IPS DF 6.9 (cell line): ENCODE measurements at regions not wholly inside any gene's neighbourhood (a gene's known extent, or its start where the extent isn't known, plus 50 kb on each side); places are given as distances from the start of the nearest gene placed in this dataset.

Experiments used
- DNase-seq: peaks from one replicate; pipeline ENCODE4 v3.0.0-alpha.2; 2013; ENCODE audit warnings: low read depth, low spot score
- H3K27ac ChIP-seq: one replicate; pipeline ENCODE4 v1.5.1; 2013; ENCODE audit warnings: low read length, control low read depth
- H3K27me3 ChIP-seq: 2 replicates; pipeline ENCODE4 v1.6.1; 2013; ENCODE audit warnings: mild to moderate bottlenecking, low read length; ENCODE audit not compliant: control insufficient read depth, insufficient read depth
- H3K36me3 ChIP-seq: 2 replicates; pipeline ENCODE4 v1.6.1; 2013; ENCODE audit warnings: low read length; ENCODE audit not compliant: control insufficient read depth, insufficient read depth
- H3K4me1 ChIP-seq: 2 replicates; pipeline ENCODE4 v1.6.1; 2013; ENCODE audit warnings: low read length; ENCODE audit not compliant: control insufficient read depth, insufficient read depth
- H3K4me3 ChIP-seq: 2 replicates; pipeline ENCODE4 v1.5.1; 2013; ENCODE audit warnings: mild to moderate bottlenecking, low read length
- H3K9me3 ChIP-seq: 2 replicates; pipeline ENCODE4 v1.6.1; 2013; ENCODE audit warnings: low read length, inconsistent platforms; ENCODE audit not compliant: control insufficient read depth, insufficient read depth
- WGBS: extraction: QIAGEN DNeasy Blood & Tissue Kit; methylation state at CpG from one replicate; pipeline ENCODE4 v1.1.7; 2013; ENCODE audit warnings: mixed read lengths, missing lambda C conversion rate; ENCODE audit not compliant: insufficient read length, insufficient coverage; 5-methylcytosine and 5-hydroxymethylcytosine counted together

DNA sequence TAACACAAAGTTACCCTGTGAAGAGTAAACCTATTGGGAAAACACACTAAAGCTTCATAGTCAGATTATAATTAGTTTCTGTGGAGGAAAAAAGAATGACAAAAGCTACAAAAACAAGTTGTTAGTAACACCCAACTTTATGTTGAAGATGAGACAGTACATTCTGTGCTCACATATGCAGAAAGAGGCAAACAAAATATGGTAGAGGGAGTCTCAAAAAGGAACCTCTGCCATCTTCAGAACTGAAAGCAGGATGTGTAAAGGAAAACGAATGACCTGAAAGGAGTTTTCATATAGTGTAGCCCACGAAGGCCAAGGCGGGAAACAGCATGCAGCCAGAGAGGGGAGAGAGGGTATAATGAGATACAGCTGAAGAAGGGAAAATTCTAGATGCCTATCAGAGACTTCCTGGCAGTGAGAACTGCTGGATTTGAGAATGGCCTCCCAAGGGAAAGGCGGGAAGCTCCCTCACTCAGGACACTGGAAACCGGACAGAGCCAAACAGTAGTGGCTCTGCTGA is 84.1 kb upstream of the HEY2 start:
- no peak for DNase-seq
- no peaks in the 10 kb centered on the region for H3K36me3 ChIP-seq
- H3K27me3 ChIP-seq, result no peaks in the 10 kb centered on the region
- H3K4me1 ChIP-seq, result no peaks in the 10 kb centered on the region; the same call in 1 of the 2 replicates
- no peak overlapping the region for H3K27ac ChIP-seq
- H3K4me3 ChIP-seq, result no peak overlapping the region
- H3K9me3 ChIP-seq, result no peaks in the 10 kb centered on the region
- WGBS, result no CpG with 5 or more reads among the region's 5 CpGs

DNA sequence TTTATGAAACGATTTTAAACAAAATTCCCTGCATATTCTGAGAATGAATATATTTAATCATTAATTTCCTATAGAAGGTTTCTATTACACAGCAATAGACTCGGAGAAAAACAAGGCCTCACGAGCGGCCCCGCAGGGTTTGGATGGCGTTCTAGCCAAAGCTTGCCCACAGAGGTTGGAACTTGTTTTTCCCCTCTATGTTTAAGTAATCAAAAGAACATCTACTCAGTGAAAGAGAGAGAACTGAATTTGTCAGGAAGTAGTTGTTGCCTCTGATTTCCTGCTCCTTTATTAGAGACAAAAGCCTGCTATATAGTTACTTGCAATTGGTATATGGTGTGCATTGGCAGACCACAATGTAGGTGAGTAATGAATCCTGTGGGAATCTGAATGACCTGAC is 82.1 kb upstream of the HEY2 start:
- Histone ChIP-seq H3K4me3 (no peak overlapping the region), H3K36me3 (no peaks in the 10 kb centered on the region), H3K9me3 (no peaks in the 10 kb centered on the region), H3K4me1 (no peaks in the 10 kb centered on the region; the same call in 1 of the 2 replicates), H3K27ac (no peak overlapping the region), H3K27me3 (no peaks in the 10 kb centered on the region)
- WGBS, result no CpG with 5 or more reads among the region's 6 CpGs
- no peak for DNase-seq

DNA sequence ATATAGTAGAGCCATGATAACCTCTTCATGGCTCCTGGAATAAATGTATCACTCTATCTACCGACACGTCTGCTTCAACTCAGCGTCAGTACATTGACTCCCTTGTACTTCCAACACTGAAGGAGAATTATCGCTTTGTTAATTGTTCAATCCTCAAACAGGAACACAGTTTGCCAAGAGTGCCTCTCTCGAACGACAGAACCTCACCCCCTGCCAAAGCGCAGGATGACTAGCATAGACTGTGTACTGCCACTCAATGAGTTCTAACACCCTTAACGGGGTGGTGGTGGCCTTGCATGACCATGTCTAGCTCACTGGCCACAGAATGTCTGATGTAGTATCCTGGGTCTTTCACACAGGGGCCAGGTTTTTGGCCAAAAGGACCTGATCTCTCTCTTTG is 81.4 kb upstream of the HEY2 start:
- H3K36me3 ChIP-seq, result no peaks in the 10 kb centered on the region
- no CpG with 5 or more reads among the region's 8 CpGs for WGBS
- no peak overlapping the region for H3K4me3 ChIP-seq
- no peaks in the 10 kb centered on the region for H3K27me3 ChIP-seq
- no peaks in the 10 kb centered on the region for H3K9me3 ChIP-seq
- no peak overlapping the region for H3K27ac ChIP-seq
- no peaks in the 10 kb centered on the region; the same call in 1 of the 2 replicates for H3K4me1 ChIP-seq
- DNase-seq, result no peak

DNA sequence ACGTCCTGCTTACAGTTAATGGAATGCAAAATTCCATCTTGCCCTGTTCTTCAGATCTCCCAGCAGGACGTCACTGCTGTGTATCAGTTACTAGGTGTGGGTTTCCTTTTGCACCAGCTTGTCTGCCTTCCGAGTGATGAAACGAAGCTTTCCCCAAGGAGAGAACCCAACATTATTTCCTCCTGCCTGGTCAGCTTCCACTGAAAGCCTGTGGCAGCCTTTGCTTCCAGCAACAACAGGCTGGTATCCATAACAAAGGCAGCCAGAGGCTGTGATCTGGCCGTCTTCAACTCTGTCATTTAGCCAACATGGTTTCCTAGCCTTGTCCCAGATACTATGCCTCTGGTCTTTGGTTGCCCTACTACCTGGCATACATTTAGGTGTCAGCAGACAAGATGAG is 78.9 kb upstream of the HEY2 start:
- no peak overlapping the region for H3K27ac ChIP-seq
- H3K4me3 ChIP-seq, result no peak overlapping the region
- H3K9me3 ChIP-seq, result no peaks in the 10 kb centered on the region
- H3K36me3 ChIP-seq, result no peaks in the 10 kb centered on the region
- no peaks in the 10 kb centered on the region for H3K27me3 ChIP-seq
- no peak for DNase-seq
- WGBS, result no CpG with 5 or more reads among the region's 5 CpGs
- H3K4me1 ChIP-seq, result no peaks in the 10 kb centered on the region; the same call in 1 of the 2 replicates

DNA sequence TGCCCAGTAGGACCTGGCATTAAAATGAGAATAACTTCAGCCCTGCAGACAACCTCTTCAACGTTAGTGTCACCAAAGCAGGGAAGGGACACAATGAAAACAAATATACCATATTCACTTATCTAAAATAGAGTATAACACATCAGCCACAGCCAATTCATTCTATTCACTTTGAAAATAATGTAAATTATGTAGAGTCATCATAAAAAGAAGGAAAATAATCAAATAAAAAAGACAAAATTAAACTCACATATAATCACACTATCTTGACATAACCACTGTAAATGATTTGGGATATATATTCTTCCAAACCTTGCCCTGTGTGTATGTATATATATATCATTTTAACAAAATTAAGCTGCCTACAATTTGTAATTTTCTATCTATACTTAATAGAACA is 78.1 kb upstream of the HEY2 start:
- Histone ChIP-seq H3K27ac (no peak overlapping the region), H3K27me3 (no peaks in the 10 kb centered on the region), H3K36me3 (no peaks in the 10 kb centered on the region), H3K4me3 (no peak overlapping the region), H3K4me1 (no peaks in the 10 kb centered on the region; the same call in 1 of the 2 replicates), H3K9me3 (no peaks in the 10 kb centered on the region)
- no peak for DNase-seq
- WGBS, result no CpG with 5 or more reads among the region's 1 CpG

DNA sequence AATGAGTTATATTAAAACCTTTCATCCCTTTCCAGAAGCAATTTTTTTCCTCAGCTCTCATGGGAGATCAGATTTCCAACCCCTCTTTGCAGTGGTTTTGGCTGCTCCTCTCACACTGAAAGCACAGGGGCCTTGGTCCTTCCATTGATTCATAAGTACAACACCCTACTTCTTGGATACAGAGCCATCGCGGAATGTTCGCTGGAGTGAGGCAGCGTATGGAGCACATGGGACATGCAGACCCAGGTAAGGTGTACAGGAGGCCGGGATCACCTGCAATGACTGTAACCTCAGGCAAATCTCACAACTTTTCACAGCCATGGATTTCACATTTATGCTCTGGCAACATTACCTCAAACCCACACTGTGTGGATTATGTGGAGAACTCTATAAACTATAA is 75.2 kb upstream of the HEY2 start:
- H3K9me3 ChIP-seq, result no peaks in the 10 kb centered on the region
- H3K27ac ChIP-seq, result no peak overlapping the region
- no peak overlapping the region for H3K4me3 ChIP-seq
- no peaks in the 10 kb centered on the region for H3K27me3 ChIP-seq
- WGBS, result no CpG with 5 or more reads among the region's 5 CpGs
- no peak for DNase-seq
- no peaks in the 10 kb centered on the region for H3K36me3 ChIP-seq
- H3K4me1 ChIP-seq, result no peaks in the 10 kb centered on the region; the same call in 1 of the 2 replicates

DNA sequence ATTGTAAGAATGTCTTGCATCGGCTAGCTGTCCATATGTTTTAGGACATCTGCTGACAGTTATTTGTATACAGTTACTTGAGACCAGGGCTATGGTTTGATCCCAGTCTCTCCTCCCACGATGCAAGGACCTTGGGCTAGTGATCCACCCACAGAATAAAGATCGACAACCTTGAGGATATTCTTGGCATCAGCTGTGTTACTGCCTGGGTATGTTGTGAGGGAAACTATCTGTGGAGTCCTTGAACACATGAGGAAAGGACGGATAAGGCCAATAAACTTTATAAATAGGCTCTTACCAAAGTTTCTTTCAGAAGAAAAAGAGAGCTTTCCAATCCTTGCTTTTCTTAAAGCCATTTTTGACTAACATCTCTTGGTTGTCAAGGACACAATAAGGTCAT is 70.8 kb upstream of the HEY2 start:
- no peaks in the 10 kb centered on the region for H3K9me3 ChIP-seq
- WGBS, result no CpG with 5 or more reads among the region's 4 CpGs
- no peaks in the 10 kb centered on the region for H3K4me1 ChIP-seq
- no peak for DNase-seq
- H3K4me3 ChIP-seq, result no peak overlapping the region
- no peaks in the 10 kb centered on the region for H3K27me3 ChIP-seq
- no peaks in the 10 kb centered on the region for H3K36me3 ChIP-seq
- no peak overlapping the region for H3K27ac ChIP-seq

DNA sequence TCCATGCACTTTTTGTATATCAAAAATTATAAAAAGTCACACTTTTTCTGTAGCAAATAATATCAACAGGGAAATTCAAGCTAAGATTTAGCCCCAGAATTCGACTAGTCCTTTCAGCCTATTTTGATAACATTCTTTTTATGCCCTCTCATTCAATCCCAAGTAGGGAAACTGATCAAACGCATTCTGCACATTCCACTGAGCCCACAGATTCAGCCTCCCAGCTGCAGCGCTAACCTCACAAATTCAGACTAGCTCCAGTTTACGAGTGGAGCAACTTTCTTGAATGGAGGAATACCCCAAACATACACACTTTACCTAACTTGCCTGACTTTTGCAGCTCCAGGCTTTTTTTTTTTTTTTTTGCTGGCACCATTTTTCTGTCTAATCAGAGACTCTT is 70.3 kb upstream of the HEY2 start:
- H3K27ac ChIP-seq, result no peak overlapping the region
- H3K4me3 ChIP-seq, result no peak overlapping the region
- H3K4me1 ChIP-seq, result no peaks in the 10 kb centered on the region
- no peak for DNase-seq
- H3K27me3 ChIP-seq, result no peaks in the 10 kb centered on the region
- H3K9me3 ChIP-seq, result no peaks in the 10 kb centered on the region
- no CpG with 5 or more reads among the region's 4 CpGs for WGBS
- H3K36me3 ChIP-seq, result no peaks in the 10 kb centered on the region

DNA sequence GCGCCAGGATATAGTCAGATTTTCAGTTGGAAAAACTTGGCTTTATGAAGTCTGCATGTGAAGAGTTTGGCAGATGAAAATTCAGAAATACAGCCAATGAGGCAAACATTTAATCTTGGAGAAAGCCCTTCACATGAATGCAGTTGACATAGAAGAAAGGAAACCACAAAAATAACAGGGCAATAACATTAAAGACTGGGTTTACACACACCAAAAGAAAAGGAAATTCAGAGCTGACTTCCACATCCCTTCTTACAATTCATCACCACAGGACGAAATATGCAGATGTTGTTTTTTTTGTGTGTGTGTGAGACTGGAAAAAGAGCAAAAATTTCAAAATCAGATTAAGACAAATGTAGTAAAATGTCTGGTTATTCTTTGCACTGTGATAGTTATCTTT is 69.8 kb upstream of the HEY2 start:
- no CpG with 5 or more reads among the region's 2 CpGs for WGBS
- Histone ChIP-seq H3K27me3 (no peaks in the 10 kb centered on the region), H3K27ac (no peak overlapping the region), H3K36me3 (no peaks in the 10 kb centered on the region), H3K4me1 (no peaks in the 10 kb centered on the region), H3K9me3 (no peaks in the 10 kb centered on the region), H3K4me3 (no peak overlapping the region)
- DNase-seq, result no peak

DNA sequence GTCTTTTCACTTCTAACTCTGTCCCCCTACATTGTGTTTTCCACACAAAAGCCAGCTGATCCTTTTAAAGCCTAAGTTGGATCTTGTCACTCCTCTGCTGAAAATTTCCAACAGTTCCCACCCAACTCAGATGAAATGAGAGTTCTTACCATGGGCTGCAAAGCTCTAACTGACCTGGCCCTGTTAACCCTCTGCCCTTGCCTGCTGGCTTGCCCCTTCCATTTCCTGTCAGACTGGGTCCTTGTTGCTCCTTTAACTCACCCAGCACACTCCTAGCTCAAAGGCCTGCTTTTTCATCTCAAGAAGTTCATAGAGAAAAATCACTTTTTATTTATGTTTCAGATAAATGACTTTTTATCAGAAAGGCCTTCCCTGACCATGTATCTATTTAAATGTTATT is 66.5 kb upstream of the HEY2 start:
- no peaks in the 10 kb centered on the region for H3K36me3 ChIP-seq
- no peak overlapping the region for H3K27ac ChIP-seq
- no peak overlapping the region for H3K4me3 ChIP-seq
- H3K4me1 ChIP-seq, result no peaks in the 10 kb centered on the region
- DNase-seq, result no peak
- H3K9me3 ChIP-seq, result no peaks in the 10 kb centered on the region; the same call in 1 of the 2 replicates
- no peaks in the 10 kb centered on the region for H3K27me3 ChIP-seq

DNA sequence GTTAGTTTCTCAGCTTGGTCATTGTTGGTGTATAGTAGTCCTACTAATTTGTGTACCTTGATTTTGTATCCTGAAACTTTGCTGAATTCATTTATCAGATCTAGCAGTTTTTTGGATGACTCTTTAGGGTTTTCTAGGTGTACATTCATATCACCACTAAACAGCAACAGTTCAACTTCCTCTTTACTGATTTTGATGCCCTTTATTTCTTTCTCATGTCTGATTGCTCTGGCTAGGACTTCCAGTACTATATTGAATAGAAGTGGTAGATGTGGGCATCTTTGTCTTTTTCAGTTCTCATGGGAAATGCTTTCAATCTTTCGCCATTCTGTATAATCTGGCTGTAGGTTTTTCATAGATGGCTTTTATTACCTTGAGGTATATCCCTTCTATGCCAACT is 61.3 kb upstream of the HEY2 start:
- H3K9me3 ChIP-seq, result peaks cover 13% of the 10 kb centered on the region
- no peak for DNase-seq

More for the DNA sequence above, 61.3 kb upstream of the HEY2 start:
- Histone ChIP-seq H3K4me1 (no peaks in the 10 kb centered on the region), H3K27ac (no peak overlapping the region), H3K27me3 (no peaks in the 10 kb centered on the region; the same call in 1 of the 2 replicates), H3K4me3 (no peak overlapping the region), H3K36me3 (peaks cover 15% of the 10 kb centered on the region)
- no CpG with 5 or more reads among the region's 1 CpG for WGBS
